HG03060 (cell line): ENCODE measurements at regions not wholly inside any gene's neighbourhood (a gene's known extent, or its start where the extent isn't known, plus 50 kb on each side); places are given as distances from the start of the nearest gene placed in this dataset.
A peak's percentile ranks its signal among the peaks of the same experiment; 100 is the strongest.

Experiments used
- ATAC-seq: cut with Tn5 transposase; IDR thresholded peaks from one replicate; pipeline ENCODE4 v1.9.1; 2021; ENCODE audit warnings: low read depth, moderate number of reproducible peaks; ENCODE audit not compliant: unreplicated experiment

- ATAC-seq, result no peak
Measured at GRCh38 chr18:51884039-51884438, 456.0 kb upstream of the DCC start.

- ATAC-seq, result no peak
Measured at GRCh38 chr18:51890762-51891161, 449.2 kb upstream of the DCC start.

- no peak for ATAC-seq
Measured at GRCh38 chr18:51891876-51892275, 448.1 kb upstream of the DCC start.

GRCh38 chr18:51897884-51898283 lies 442.1 kb upstream of the DCC start:
- ATAC-seq, result no peak

GRCh38 chr18:51907687-51908597 lies 432.1 kb upstream of the DCC start:
- no peak for ATAC-seq

- no peak for ATAC-seq
Measured at GRCh38 chr18:51908598-51908944, 431.4 kb upstream of the DCC start.

GRCh38 chr18:51911584-51911983 lies 428.4 kb upstream of the DCC start:
- no peak for ATAC-seq

- no peak for ATAC-seq
Measured at GRCh38 chr18:51912381-51912780, 427.6 kb upstream of the DCC start.

- ATAC-seq, result no peak
Measured at GRCh38 chr18:51915176-51915575, 424.8 kb upstream of the DCC start.

- ATAC-seq, result no peak
Measured at GRCh38 chr18:51921862-51922261, 418.1 kb upstream of the DCC start.

- no peak for ATAC-seq
Measured at GRCh38 chr18:51933903-51934302, 406.1 kb upstream of the DCC start.

GRCh38 chr18:51936115-51936514 lies 403.9 kb upstream of the DCC start:
- no peak for ATAC-seq

GRCh38 chr18:51941999-51942398 lies 398.0 kb upstream of the DCC start:
- no peak for ATAC-seq

GRCh38 chr18:51943281-51943680 lies 396.7 kb upstream of the DCC start:
- ATAC-seq, result no peak

- ATAC-seq, result no peak
Measured at GRCh38 chr18:51946946-51947345, 393.1 kb upstream of the DCC start.

GRCh38 chr18:51952844-51953243 lies 387.2 kb upstream of the DCC start:
- no peak for ATAC-seq

GRCh38 chr18:51953521-51953920 lies 386.5 kb upstream of the DCC start:
- peak; percentile 67 for ATAC-seq

GRCh38 chr18:51955136-51955535 lies 384.9 kb upstream of the DCC start:
- ATAC-seq, result no peak

- no peak for ATAC-seq
Measured at GRCh38 chr18:51957001-51957400, 383.0 kb upstream of the DCC start.

GRCh38 chr18:51980101-51980500 lies 359.9 kb upstream of the DCC start:
- no peak for ATAC-seq

- no peak for ATAC-seq
Measured at GRCh38 chr18:51988277-51988676, 351.7 kb upstream of the DCC start.

GRCh38 chr18:51997129-51997528 lies 342.9 kb upstream of the DCC start:
- ATAC-seq, result no peak

- no peak for ATAC-seq
Measured at GRCh38 chr18:51998066-51998465, 341.9 kb upstream of the DCC start.
